Nephron progenitor cell (in vitro differentiated cells): ENCODE measurements at regions not wholly inside any gene's neighbourhood (a gene's known extent, or its start where the extent isn't known, plus 50 kb on each side); places are given as distances from the start of the nearest gene placed in this dataset.

ENCODE experiments used
- DNase-seq: peaks from one replicate; pipeline ENCODE4 v3.0.0; 2021
- H3K27ac Mint-ChIP-seq: 2 replicates; pipeline ENCODE4 v1.8.0; 2021; ENCODE audit warnings: mild to moderate bottlenecking, moderate library complexity, mixed read lengths
- H3K27me3 Mint-ChIP-seq: 2 replicates; pipeline ENCODE4 v1.8.0; 2021; ENCODE audit warnings: mild to moderate bottlenecking, low read depth, mixed read lengths; ENCODE audit not compliant: poor library complexity
- H3K36me3 Mint-ChIP-seq: 2 replicates; pipeline ENCODE4 v1.8.0; 2021; ENCODE audit warnings: low read depth, mixed read lengths
- H3K4me1 Mint-ChIP-seq: 2 replicates; pipeline ENCODE4 v1.8.0; 2021; ENCODE audit warnings: mixed read lengths
- H3K4me3 Mint-ChIP-seq: 2 replicates; pipeline ENCODE4 v1.8.0; 2021; ENCODE audit warnings: mild to moderate bottlenecking, moderate library complexity, mixed read lengths
- H3K9me3 Mint-ChIP-seq: 2 replicates; pipeline ENCODE4 v1.8.0; 2021; ENCODE audit warnings: mild to moderate bottlenecking, moderate library complexity, mixed read lengths
- TF ChIP-seq, protein P1 (sequence below): fragments of 200-600 bp; sonication (generic); IDR thresholded peaks from 2 replicates; pipeline ENCODE4 v1.5.0; 2021; ENCODE audit warnings: antibody characterized with exemption

DNA sequence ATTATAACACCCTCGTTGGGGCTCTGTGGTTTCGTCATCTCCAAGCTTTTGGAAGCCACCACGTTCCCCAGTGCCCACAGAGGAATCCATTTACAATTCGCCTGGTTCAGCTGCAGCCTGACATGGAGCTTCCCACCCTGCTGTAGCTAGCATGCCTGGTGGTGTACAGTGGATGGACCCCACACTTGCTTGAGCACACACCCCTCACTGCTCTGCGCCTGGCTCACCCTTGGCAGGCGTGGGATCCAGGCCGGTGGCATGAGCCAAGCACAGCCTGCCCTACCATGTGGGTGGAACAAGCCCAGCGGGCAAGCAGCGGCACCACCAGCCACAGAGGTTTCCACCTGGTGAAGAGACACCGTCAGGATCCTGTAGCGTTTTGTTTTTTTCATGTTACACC lies 1045.7 kb upstream of the CDH9 start:
- no peak for DNase-seq
- H3K4me1 Mint-ChIP-seq: no peaks in the 10 kb centered on the region
- peaks cover 6% of the 10 kb centered on the region for H3K27me3 Mint-ChIP-seq
- H3K9me3 Mint-ChIP-seq: no peaks in the 10 kb centered on the region
- H3K36me3 Mint-ChIP-seq: no peaks in the 10 kb centered on the region
- no peak overlapping the region for H3K4me3 Mint-ChIP-seq
- no peak overlapping the region for H3K27ac Mint-ChIP-seq
- TF ChIP-seq, protein P1, sequence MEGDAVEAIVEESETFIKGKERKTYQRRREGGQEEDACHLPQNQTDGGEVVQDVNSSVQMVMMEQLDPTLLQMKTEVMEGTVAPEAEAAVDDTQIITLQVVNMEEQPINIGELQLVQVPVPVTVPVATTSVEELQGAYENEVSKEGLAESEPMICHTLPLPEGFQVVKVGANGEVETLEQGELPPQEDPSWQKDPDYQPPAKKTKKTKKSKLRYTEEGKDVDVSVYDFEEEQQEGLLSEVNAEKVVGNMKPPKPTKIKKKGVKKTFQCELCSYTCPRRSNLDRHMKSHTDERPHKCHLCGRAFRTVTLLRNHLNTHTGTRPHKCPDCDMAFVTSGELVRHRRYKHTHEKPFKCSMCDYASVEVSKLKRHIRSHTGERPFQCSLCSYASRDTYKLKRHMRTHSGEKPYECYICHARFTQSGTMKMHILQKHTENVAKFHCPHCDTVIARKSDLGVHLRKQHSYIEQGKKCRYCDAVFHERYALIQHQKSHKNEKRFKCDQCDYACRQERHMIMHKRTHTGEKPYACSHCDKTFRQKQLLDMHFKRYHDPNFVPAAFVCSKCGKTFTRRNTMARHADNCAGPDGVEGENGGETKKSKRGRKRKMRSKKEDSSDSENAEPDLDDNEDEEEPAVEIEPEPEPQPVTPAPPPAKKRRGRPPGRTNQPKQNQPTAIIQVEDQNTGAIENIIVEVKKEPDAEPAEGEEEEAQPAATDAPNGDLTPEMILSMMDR: no peak

DNA sequence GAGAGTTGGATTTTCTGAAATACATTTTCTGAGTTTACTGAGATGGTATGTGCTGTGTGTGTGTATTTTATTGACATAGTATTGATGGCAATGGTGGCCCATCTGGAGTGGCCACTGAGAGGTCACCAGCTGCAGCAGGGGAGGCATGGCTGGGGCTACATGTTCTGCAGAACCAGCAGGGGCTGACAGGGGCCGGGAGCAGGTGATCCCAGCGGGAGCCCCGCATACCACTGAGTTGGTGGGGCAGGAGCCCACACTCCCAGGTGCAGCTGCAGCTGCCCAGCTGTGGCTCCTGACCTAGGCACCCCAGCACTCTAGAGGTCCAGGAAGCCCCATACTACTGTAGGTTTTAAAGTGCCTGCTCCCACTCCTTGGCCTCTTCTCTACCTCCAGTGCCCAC lies 1044.2 kb upstream of the CDH9 start:
- H3K36me3 Mint-ChIP-seq: no peaks in the 10 kb centered on the region
- no peak for DNase-seq
- TF ChIP-seq, protein P1: no peak

DNA sequence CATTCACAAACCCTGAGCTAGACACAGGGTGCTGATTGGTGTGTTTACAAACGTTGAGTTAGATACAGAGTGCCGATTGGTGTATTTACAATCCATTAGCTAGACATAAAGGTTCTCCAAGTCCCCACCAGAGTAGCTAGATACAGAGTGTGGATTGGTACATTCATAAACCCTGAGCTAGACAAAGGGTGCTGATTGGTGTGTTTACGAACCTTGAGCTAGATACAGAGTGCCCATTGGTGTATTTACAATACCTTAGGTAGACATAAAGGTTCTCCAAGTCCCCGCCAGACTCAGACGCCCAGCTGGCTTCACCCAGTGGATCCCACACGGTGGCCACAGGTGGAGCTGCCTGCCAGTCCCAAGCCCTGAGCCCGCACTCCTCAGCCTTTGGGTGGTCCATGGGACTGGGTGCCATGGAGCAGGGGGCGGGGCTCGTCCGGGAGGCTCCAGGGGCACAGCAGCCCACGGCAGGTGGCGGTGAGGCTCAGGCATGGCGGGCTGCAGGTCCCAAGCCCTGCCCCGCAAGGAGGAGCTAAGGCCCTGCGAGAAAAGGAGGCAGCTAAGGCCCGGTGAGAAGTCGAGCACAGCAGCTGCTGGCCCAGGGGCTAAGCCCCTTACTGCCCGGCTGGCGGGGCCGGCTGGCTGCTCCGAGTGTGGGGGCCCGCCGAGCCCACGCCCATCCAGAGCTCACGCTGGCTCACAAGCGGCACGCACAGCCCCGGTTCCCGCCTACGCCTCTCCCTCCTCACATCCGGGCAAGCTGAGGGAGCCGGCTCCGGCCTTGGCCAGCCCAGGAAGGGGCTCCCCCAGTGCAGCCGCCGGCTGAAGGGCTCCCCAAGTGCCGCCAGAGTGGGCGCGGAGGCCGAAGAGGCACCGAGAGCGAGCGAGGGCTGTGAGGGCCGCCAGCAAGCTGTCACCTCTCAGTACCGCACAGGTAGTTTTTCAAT lies 1039.2 kb upstream of the CDH9 start:
- Mint-ChIP-seq H3K9me3 (peaks cover 4% of the 10 kb centered on the region), H3K36me3 (no peaks in the 10 kb centered on the region), H3K27ac (no peak overlapping the region), H3K4me1 (no peaks in the 10 kb centered on the region), H3K4me3 (no peak overlapping the region), H3K27me3 (no peaks in the 10 kb centered on the region)
- TF ChIP-seq, protein P1: no peak
- no peak for DNase-seq

More for the DNA sequence above, 1044.2 kb upstream of the CDH9 start:
- H3K27ac Mint-ChIP-seq: no peak overlapping the region
- peaks cover 4% of the 10 kb centered on the region for H3K9me3 Mint-ChIP-seq
- no peak overlapping the region for H3K4me3 Mint-ChIP-seq
- H3K4me1 Mint-ChIP-seq: no peaks in the 10 kb centered on the region
- H3K27me3 Mint-ChIP-seq: peaks cover 6% of the 10 kb centered on the region

DNA sequence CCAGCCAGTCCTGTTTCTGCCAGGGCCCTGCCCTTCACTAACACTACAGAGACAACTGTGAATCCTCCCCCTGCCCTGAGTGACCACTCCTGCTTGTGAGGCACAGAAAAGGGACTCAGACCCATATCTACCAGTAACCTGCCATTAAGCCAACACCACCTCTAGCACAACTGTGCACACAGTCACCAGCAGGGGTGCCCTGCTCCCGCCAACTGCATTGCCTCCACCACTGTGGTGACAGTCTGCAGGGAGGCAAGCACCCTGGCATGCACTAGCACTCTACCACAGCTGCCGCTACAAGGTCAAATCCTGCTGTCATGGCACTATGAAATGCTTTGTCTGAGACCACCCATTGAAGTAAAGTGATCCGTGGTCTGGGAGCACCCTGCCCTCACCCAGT lies 1028.5 kb upstream of the CDH9 start:
- DNase-seq: no peak
- no peaks in the 10 kb centered on the region for H3K36me3 Mint-ChIP-seq
- H3K4me3 Mint-ChIP-seq: no peak overlapping the region
- H3K27ac Mint-ChIP-seq: no peak overlapping the region
- no peaks in the 10 kb centered on the region for H3K4me1 Mint-ChIP-seq
- no peaks in the 10 kb centered on the region for H3K27me3 Mint-ChIP-seq
- H3K9me3 Mint-ChIP-seq: no peaks in the 10 kb centered on the region
- TF ChIP-seq, protein P1: no peak

DNA sequence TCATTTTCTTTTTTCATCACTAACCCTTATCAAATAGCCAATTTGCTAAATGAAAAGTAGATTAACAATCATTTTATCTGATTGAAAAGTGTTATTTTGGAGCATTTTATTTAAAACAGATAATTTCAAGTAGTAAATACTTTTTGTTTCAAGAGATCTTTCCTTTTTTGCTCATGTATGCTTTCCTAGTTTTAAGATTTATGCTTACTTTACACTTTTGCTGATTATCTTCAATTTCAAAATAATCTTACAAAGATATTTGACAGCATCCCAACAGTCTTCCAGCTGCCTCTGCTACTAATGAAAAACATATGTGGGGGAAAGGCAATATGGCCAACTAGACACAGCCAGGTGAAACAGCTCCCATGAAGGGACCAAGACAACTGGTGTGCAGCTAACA lies 1027.3 kb upstream of the CDH9 start:
- Mint-ChIP-seq H3K9me3 (no peaks in the 10 kb centered on the region), H3K4me1 (no peaks in the 10 kb centered on the region), H3K36me3 (no peaks in the 10 kb centered on the region), H3K27me3 (no peaks in the 10 kb centered on the region), H3K4me3 (no peak overlapping the region), H3K27ac (no peak overlapping the region)
- no peak for DNase-seq
- TF ChIP-seq, protein P1: no peak

GRCh38 chr5:28046596-28046995 lies 1008.2 kb upstream of the CDH9 start:
- TF ChIP-seq, protein P1: no peak
- no peaks in the 10 kb centered on the region for H3K4me1 Mint-ChIP-seq
- DNase-seq: no peak
- H3K9me3 Mint-ChIP-seq: no peaks in the 10 kb centered on the region
- H3K27ac Mint-ChIP-seq: no peak overlapping the region
- no peaks in the 10 kb centered on the region for H3K27me3 Mint-ChIP-seq
- H3K36me3 Mint-ChIP-seq: no peaks in the 10 kb centered on the region
- no peak overlapping the region for H3K4me3 Mint-ChIP-seq
